GM21786 (cell line): ENCODE measurements at regions not wholly inside any gene's neighbourhood (a gene's known extent, or its start where the extent isn't known, plus 50 kb on each side); places are given as distances from the start of the nearest gene placed in this dataset.

Source experiments
- ATAC-seq: cut with Tn5 transposase; IDR thresholded peaks from one replicate; pipeline ENCODE4 v1.9.1; 2021; ENCODE audit not compliant: unreplicated experiment

DNA sequence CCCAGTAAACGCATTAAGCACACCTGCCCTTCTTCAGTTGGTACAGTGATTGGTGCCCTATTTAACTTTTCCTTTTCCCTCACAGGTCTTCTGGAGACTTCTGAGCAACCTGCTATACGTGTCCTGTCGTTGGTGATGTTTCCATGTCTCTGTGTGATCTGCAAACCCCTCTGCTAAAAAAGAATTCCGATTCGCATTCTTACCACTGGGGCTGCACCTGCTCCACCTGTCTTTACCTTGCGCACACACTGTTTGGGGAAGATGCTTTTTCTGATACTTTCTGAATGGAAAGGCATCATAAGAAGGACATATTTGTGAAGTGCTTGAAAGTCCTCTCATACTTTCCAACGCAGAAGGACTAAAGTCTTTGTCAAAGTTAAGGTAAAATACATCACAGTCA lies 323.9 kb upstream of the SOX11 start:
- no peak for ATAC-seq

GRCh38 chr2:5369510-5369909 lies 322.7 kb upstream of the SOX11 start:
- ATAC-seq = no peak

- no peak for ATAC-seq
These were observed 322.0 kb upstream of the SOX11 start for GRCh38 chr2:5370158-5370557.

DNA sequence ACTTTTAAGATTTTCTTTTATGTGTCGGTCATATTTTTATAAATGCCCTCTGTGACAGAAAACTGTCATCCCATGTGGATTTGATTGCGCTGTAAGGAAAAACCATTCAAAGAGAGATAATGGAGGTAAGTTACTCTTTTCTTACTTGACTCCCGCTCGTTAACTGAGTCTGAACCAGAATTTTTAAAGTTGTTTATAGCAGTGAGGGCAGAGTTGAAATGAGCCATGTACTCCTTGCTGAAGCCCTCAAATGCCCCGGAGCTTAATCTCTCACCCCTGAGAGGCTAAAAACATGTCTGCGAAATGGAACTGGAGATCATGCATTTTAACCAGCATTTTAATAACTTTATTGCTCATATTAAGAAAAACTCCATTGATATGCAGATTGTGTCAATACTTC lies 320.0 kb upstream of the SOX11 start:
- no peak for ATAC-seq

DNA sequence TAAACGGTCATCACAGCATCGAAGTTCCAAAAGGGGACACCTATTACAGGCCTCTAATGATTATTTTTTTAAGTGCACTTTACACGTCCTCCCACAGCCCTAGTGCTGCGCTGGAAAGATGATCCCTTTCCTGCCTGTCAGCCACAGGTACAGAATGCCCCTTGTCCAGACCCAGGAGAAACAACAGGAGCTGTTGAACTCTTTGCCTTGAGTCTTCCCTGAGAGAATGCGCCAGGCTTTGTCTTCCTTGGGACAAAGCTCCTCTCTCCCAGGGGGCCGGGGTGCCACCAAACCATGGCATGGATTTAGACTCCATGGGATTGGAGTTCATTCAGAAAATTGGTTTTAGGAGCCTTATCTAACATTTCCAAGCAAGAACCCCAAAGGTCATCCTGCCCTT lies 319.0 kb upstream of the SOX11 start:
- ATAC-seq = no peak

GRCh38 chr2:5374762-5375161 lies 317.4 kb upstream of the SOX11 start:
- ATAC-seq = no peak

DNA sequence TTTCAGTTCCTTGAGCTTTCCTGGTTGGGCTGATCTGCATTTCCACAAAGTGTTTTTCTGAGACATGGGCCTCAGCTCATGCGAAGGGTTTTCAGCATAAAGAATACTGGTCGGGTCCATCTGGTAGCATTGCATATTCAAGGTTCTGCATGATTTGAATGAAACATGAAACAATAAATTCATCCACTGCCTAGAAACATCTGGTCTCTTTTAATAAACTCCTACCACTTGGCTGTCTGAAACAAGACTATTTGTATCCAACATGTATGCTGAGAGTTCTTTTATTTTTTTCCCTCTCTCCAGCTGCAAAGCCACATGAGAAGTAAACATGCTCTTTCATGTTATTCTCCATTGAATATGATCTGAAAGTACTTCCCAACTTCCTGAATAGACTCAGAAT lies 314.9 kb upstream of the SOX11 start:
- ATAC-seq = no peak

- no peak for ATAC-seq
These were observed 312.4 kb upstream of the SOX11 start for GRCh38 chr2:5379811-5380210.

GRCh38 chr2:5385596-5385995 lies 306.6 kb upstream of the SOX11 start:
- no peak for ATAC-seq

GRCh38 chr2:5387406-5387805 lies 304.8 kb upstream of the SOX11 start:
- no peak for ATAC-seq

- ATAC-seq = no peak
These were observed 302.4 kb upstream of the SOX11 start for GRCh38 chr2:5389740-5390139.

DNA sequence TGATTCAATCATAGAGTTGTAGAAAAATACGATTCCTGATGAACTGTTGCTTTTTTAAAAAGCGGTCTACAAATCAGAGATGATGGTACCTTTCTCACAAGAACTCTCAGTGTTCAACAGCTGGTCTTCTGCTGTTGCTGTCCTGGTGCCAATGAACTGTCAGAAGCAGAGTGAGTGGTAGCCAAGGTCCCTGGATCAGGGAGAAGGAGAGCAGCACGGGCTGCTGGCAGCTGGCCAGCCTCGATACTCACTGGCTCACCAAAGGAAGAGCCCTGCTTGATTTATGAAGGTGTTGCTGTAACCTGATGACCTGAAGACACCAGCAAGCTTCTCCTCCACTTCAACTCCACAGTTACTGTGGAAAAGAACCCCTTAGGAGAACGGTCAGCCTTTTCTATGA lies 300.8 kb upstream of the SOX11 start:
- ATAC-seq = no peak

DNA sequence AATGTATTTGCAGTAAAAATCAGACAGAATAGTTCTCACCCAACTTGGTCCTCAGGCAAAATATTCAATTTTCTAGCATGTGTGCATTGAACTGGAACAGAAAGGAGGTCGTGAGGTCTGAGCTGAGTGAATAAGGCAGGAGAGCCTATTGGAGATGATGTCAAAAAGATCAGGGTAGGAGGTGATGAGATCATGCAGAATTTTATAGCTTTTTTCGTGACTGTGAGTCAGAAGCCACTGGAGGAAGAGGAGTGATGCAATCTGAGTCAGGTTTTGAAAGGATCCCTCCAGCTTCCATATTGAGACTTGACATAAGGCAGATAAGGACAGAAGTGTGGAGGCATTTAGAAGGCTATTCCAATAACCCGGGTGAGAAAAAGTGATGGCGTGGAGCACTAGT lies 299.5 kb upstream of the SOX11 start:
- ATAC-seq = no peak

DNA sequence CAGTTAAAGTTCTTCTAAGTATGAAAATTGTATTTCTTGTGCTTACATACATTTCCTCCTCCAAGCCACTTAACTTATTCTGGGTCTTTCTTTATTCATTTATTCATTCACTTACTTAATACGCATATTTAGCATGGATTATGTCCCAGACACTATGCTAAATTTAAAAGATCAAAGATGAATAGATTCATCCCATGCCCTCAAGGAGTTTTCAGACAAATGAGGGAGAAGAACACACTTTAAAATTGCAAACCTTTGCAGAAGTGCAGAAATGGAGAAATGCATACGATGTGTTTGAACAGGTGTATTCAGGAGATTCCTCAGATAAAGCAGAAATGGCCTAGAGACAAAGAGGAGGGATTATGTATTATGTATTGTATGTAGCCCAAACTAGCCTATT lies 298.7 kb upstream of the SOX11 start:
- no peak for ATAC-seq

GRCh38 chr2:5394223-5394622 lies 298.0 kb upstream of the SOX11 start:
- ATAC-seq = no peak

DNA sequence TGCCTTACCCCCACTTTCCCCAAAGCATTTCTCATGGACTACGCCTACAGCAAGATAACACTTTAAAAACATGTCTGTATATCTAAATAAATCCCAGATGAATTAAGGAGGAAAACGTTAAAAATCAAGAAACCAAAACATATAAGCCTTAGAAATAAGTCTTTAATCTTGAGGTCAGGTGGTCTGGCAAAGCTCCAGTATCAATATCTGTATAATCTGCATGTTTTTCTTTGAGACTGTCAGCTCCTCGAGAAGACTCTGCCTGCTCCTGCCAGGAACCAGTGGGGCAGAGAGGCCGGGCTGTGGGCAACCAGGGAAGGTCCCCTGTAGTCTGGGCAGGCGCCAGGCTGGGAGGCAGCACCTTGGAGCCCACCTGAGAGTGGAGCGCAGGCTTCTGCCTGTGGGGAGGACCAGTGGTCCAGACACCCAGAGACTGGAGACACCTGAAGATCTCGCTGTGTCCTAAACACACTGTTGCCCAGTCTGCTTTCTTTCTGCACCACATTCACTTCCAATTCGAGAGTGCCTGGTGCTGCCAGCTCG lies 291.0 kb upstream of the SOX11 start:
- no peak for ATAC-seq

GRCh38 chr2:5403392-5403791 lies 288.8 kb upstream of the SOX11 start:
- no peak for ATAC-seq

- ATAC-seq = no peak
These were observed 282.2 kb upstream of the SOX11 start for GRCh38 chr2:5409898-5410381.

DNA sequence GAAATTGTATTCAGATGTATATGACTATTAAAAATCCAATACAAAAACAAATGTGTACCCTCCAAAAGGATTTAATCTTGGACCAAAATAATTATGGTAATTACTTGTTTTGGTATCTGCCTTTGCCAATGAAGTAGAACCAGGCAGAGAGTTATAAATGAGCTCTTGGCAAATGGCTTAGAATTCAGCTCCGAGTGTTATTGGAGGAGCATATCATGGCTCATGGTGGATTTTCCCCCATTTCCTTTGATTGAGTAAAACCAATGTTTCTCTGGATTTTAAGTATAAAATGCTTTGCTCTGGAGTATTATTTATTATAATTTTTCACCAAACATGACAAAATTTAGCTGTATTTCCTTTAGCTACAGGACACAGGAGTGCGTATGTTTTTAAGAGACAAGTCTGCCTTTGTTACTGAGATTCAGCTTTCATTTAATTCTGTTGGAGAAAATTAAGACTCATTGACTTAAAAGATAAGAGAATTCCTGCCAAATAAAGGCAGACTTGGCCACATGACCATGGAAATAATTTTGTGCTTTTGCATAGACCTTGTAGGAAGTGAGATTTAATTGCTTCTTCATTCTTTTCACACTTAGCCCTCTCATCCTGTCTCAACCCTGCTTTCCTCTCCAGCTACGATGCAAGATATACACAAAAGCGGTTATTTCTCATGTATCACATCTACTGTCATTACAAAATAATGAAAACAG lies 281.0 kb upstream of the SOX11 start:
- ATAC-seq = no peak

GRCh38 chr2:5412001-5412400 lies 280.2 kb upstream of the SOX11 start:
- ATAC-seq = no peak

DNA sequence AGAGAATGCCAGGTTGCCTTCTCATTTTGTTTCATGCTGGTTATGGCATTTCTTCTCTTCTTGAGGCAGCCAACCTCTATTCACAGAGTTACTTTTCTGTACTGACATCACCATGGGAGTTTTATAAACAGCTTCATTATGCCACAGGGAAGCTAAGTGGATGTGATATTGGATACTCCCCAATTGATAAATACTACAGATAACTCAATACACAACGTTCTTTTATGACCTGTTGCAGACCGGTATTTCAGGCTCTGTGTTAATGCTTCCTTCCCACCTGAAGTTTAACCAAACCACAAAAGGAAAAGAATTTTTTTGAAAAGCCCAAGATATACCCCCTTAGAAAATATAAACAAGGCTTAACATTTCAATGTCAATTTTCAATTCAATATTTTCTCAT lies 258.3 kb upstream of the SOX11 start:
- no peak for ATAC-seq

- ATAC-seq = no peak
These were observed 254.8 kb upstream of the SOX11 start for GRCh38 chr2:5437375-5437774.

DNA sequence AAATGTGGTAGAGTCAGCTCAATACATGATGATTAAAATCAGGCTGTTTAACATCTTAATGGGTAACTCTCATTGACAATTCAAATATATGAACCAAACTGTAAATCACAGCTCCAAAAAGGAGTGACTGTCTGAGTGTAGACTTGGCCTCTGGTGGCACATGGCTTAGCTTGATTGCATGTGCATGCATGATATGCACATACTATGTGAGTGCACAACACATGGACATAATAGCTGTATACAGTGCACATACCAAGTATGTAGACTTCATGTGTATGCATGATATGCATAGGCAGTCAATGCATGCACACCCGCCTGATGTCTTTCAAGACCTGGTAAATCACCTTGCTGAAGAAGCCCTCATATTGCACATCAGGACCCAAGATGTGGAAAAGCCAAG lies 252.0 kb upstream of the SOX11 start:
- no peak for ATAC-seq
